ENCODE measurements at regions not wholly inside any gene's neighbourhood (a gene's known extent, or its start where the extent isn't known, plus 50 kb on each side); places are given as distances from the start of the nearest gene placed in this dataset.

DNA sequence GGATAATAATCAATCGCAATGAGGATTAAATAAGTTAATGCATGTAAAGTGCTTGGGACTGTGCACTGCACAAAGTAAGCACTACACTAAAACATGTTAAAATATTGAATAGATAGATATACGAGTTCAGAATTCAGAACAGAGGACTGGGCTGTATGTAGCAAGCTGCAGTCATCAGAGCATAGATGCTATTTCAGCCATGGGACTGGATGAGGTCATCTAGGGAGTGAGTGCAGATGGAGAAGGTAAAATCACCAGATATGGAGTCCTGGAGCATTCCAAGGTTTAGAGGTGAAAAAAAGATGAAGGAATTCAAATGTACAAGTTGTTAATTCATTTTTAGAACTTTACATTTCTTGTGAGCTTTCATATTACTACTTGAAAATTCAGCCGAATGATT, 347.5 kb upstream of the DDI1 start:
- H3K27me3 ChIP-seq (ENCODE audit: insufficient read depth, low read length): no peaks in the 10 kb centered on the region
- H3K79me2 ChIP-seq (ENCODE audit: control insufficient read depth, insufficient read depth, low read length, unreplicated experiment): no peaks in the 10 kb centered on the region
- no peak overlapping the region for H3K4me3 ChIP-seq (ENCODE audit: low read depth, low read length)
- H3K36me3 ChIP-seq (ENCODE audit: insufficient read depth, low read length): no peaks in the 10 kb centered on the region
- no peak overlapping the region for H3K27ac ChIP-seq (ENCODE audit: low read depth, low read length)
- H2AFZ ChIP-seq (ENCODE audit: low read length, unreplicated experiment): no peak overlapping the region
- no peaks in the 10 kb centered on the region for H3K4me1 ChIP-seq (ENCODE audit: control insufficient read depth, insufficient read depth, low read length, unreplicated experiment)

DNA sequence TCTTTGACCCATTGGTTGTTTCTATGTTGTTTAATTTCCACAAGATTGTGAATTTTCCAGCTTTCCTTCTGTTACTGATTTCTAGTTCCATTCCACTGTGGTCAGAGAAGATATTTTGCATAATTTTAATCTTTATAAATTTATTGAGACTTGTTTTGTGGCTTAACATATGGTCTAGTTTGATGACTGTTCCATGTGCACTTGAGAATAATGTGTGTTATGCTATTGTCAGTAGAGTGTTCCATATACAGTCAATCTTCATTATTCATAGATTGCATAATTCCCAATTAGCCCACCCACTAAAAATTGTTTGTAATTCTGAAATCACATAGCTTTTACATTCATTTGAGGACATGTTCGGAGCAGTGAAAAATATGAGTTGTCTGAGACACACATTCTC, 346.1 kb upstream of the DDI1 start:
- Histone ChIP-seq H3K79me2 (ENCODE audit: control insufficient read depth, insufficient read depth, low read length, unreplicated experiment) (no peaks in the 10 kb centered on the region), H3K27me3 (ENCODE audit: insufficient read depth, low read length) (no peaks in the 10 kb centered on the region), H2AFZ (ENCODE audit: low read length, unreplicated experiment) (no peak overlapping the region), H3K36me3 (ENCODE audit: insufficient read depth, low read length) (no peaks in the 10 kb centered on the region), H3K4me3 (ENCODE audit: low read depth, low read length) (no peak overlapping the region), H3K4me1 (ENCODE audit: control insufficient read depth, insufficient read depth, low read length, unreplicated experiment) (no peaks in the 10 kb centered on the region), H3K27ac (ENCODE audit: low read depth, low read length) (no peak overlapping the region)

DNA sequence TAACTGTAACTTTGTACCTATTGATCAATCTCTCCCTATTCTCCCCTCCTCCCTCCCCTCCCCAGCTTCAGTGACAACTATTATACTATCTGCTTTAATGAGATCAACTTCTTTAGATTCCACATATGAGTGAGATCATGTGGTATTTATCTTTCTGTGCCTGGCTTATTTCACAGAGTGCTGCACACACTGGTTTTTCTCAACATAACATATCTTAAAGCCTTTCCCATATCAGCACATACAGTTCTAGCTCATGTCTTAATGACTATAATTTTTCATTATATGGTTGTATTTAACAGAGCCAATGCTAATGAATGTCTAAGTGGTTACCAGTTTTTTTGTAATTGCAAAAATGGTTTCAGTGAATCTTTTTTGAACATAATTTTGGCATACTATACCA, 340.3 kb upstream of the DDI1 start:
- Histone ChIP-seq H3K4me1 (ENCODE audit: control insufficient read depth, insufficient read depth, low read length, unreplicated experiment) (peaks cover 12% of the 10 kb centered on the region), H2AFZ (ENCODE audit: low read length, unreplicated experiment) (no peak overlapping the region), H3K36me3 (ENCODE audit: insufficient read depth, low read length) (no peaks in the 10 kb centered on the region), H3K27ac (ENCODE audit: low read depth, low read length) (no peak overlapping the region), H3K4me3 (ENCODE audit: low read depth, low read length) (no peak overlapping the region), H3K27me3 (ENCODE audit: insufficient read depth, low read length) (no peaks in the 10 kb centered on the region), H3K79me2 (ENCODE audit: control insufficient read depth, insufficient read depth, low read length, unreplicated experiment) (no peaks in the 10 kb centered on the region)

GRCh38 chr11:103699216-103699615, 337.2 kb upstream of the DDI1 start:
- H3K27ac ChIP-seq (ENCODE audit: low read depth, low read length): no peak overlapping the region
- H3K27me3 ChIP-seq (ENCODE audit: insufficient read depth, low read length): no peaks in the 10 kb centered on the region
- H3K36me3 ChIP-seq (ENCODE audit: insufficient read depth, low read length): no peaks in the 10 kb centered on the region
- H2AFZ ChIP-seq (ENCODE audit: low read length, unreplicated experiment): no peak overlapping the region
- no peak overlapping the region for H3K4me3 ChIP-seq (ENCODE audit: low read depth, low read length)
- no peaks in the 10 kb centered on the region for H3K79me2 ChIP-seq (ENCODE audit: control insufficient read depth, insufficient read depth, low read length, unreplicated experiment)
- peaks cover 15% of the 10 kb centered on the region for H3K4me1 ChIP-seq (ENCODE audit: control insufficient read depth, insufficient read depth, low read length, unreplicated experiment)

DNA sequence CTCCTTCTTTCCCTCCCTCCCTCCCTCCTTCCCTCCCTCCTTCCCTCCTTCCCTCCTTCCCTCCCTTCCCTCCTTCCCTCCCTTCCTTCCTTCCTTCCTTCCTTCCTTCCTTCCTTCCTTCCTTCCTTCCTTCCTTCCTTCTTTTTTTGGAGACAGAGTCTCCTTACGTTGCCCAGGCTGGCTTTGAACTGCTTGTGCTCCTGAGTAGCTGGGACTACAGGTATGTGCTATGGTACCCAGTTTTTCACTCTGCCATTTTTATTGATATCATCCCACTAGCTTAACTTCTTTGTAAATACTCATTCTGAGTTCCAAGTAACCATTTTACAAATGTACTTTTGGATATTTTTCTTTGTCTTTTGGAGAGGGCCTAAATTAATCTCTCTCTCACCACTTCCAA, 336.8 kb upstream of the DDI1 start:
- Histone ChIP-seq H3K4me3 (ENCODE audit: low read depth, low read length) (no peak overlapping the region), H3K27me3 (ENCODE audit: insufficient read depth, low read length) (no peaks in the 10 kb centered on the region), H3K79me2 (ENCODE audit: control insufficient read depth, insufficient read depth, low read length, unreplicated experiment) (no peaks in the 10 kb centered on the region), H3K27ac (ENCODE audit: low read depth, low read length) (no peak overlapping the region), H3K36me3 (ENCODE audit: insufficient read depth, low read length) (no peaks in the 10 kb centered on the region), H2AFZ (ENCODE audit: low read length, unreplicated experiment) (no peak overlapping the region), H3K4me1 (ENCODE audit: control insufficient read depth, insufficient read depth, low read length, unreplicated experiment) (peaks cover 15% of the 10 kb centered on the region)

GRCh38 chr11:103700622-103701021, 335.8 kb upstream of the DDI1 start:
- Histone ChIP-seq H3K36me3 (ENCODE audit: insufficient read depth, low read length) (no peaks in the 10 kb centered on the region), H3K79me2 (ENCODE audit: control insufficient read depth, insufficient read depth, low read length, unreplicated experiment) (no peaks in the 10 kb centered on the region), H3K4me3 (ENCODE audit: low read depth, low read length) (no peak overlapping the region), H3K27me3 (ENCODE audit: insufficient read depth, low read length) (no peaks in the 10 kb centered on the region), H2AFZ (ENCODE audit: low read length, unreplicated experiment) (no peak overlapping the region), H3K4me1 (ENCODE audit: control insufficient read depth, insufficient read depth, low read length, unreplicated experiment) (peaks cover 15% of the 10 kb centered on the region), H3K27ac (ENCODE audit: low read depth, low read length) (0 out of 2 replicates have a peak overlapping the region, but pooled peaks have one; percentile 9)

DNA sequence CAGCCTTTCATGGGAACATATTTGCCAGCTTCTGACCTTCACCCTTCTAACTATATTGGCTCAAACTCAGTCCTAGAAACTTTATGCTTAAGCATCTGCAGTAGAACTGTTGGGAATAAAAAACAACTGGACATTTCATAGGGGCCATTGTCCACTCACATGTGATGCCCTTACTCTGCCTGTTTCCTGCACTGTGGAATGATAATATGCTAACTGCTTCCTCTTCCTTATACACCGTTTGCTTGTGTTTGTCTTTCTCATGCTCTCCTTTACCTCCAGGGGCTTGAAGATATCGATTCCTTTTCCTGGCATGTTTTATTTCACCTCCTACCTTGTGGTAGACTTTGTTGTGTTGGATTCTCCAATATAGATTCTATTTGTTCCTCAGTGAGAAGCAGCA, 333.0 kb upstream of the DDI1 start:
- Histone ChIP-seq H3K4me3 (ENCODE audit: low read depth, low read length) (no peak overlapping the region), H3K4me1 (ENCODE audit: control insufficient read depth, insufficient read depth, low read length, unreplicated experiment) (peaks cover 15% of the 10 kb centered on the region), H3K27me3 (ENCODE audit: insufficient read depth, low read length) (no peaks in the 10 kb centered on the region), H3K79me2 (ENCODE audit: control insufficient read depth, insufficient read depth, low read length, unreplicated experiment) (no peaks in the 10 kb centered on the region), H2AFZ (ENCODE audit: low read length, unreplicated experiment) (no peak overlapping the region), H3K36me3 (ENCODE audit: insufficient read depth, low read length) (no peaks in the 10 kb centered on the region), H3K27ac (ENCODE audit: low read depth, low read length) (no peak overlapping the region)

- Histone ChIP-seq H3K79me2 (ENCODE audit: control insufficient read depth, insufficient read depth, low read length, unreplicated experiment) (no peaks in the 10 kb centered on the region), H3K36me3 (ENCODE audit: insufficient read depth, low read length) (no peaks in the 10 kb centered on the region), H3K4me1 (ENCODE audit: control insufficient read depth, insufficient read depth, low read length, unreplicated experiment) (peaks cover 15% of the 10 kb centered on the region), H3K27ac (ENCODE audit: low read depth, low read length) (no peak overlapping the region), H3K27me3 (ENCODE audit: insufficient read depth, low read length) (no peaks in the 10 kb centered on the region), H2AFZ (ENCODE audit: low read length, unreplicated experiment) (no peak overlapping the region), H3K4me3 (ENCODE audit: low read depth, low read length) (no peak overlapping the region)
Observed at GRCh38 chr11:103703954-103704353, 332.5 kb upstream of the DDI1 start.

DNA sequence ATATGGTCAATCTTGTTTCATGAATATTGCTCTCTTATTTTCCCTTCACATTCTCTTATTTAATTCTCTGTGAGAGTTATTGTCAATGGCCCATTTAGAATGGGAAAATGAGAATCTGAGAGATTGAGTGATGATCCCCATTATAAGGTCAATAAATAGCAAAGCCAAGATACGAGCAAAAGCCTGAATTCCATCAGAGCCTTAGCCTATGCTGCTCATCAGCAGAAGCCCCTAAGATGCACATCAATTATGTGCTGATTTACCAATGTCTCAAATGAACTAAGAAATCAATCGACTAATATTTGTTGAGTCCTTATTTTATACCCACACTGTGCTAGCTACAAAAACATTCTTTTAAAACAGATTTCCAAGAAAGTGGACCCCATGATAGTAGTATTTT, 330.8 kb upstream of the DDI1 start:
- no peak overlapping the region for H2AFZ ChIP-seq (ENCODE audit: low read length, unreplicated experiment)
- peaks cover 8% of the 10 kb centered on the region for H3K4me1 ChIP-seq (ENCODE audit: control insufficient read depth, insufficient read depth, low read length, unreplicated experiment)
- no peak overlapping the region for H3K27ac ChIP-seq (ENCODE audit: low read depth, low read length)
- H3K36me3 ChIP-seq (ENCODE audit: insufficient read depth, low read length): no peaks in the 10 kb centered on the region
- H3K4me3 ChIP-seq (ENCODE audit: low read depth, low read length): no peak overlapping the region
- no peaks in the 10 kb centered on the region for H3K27me3 ChIP-seq (ENCODE audit: insufficient read depth, low read length)
- H3K79me2 ChIP-seq (ENCODE audit: control insufficient read depth, insufficient read depth, low read length, unreplicated experiment): no peaks in the 10 kb centered on the region

- Histone ChIP-seq H3K36me3 (ENCODE audit: insufficient read depth, low read length) (no peaks in the 10 kb centered on the region), H2AFZ (ENCODE audit: low read length, unreplicated experiment) (no peak overlapping the region), H3K4me3 (ENCODE audit: low read depth, low read length) (no peak overlapping the region), H3K4me1 (ENCODE audit: control insufficient read depth, insufficient read depth, low read length, unreplicated experiment) (peaks cover 5% of the 10 kb centered on the region), H3K27ac (ENCODE audit: low read depth, low read length) (no peak overlapping the region), H3K79me2 (ENCODE audit: control insufficient read depth, insufficient read depth, low read length, unreplicated experiment) (no peaks in the 10 kb centered on the region), H3K27me3 (ENCODE audit: insufficient read depth, low read length) (no peaks in the 10 kb centered on the region)
Observed at GRCh38 chr11:103709371-103709770, 327.1 kb upstream of the DDI1 start.

- Histone ChIP-seq H3K27me3 (ENCODE audit: insufficient read depth, low read length) (no peaks in the 10 kb centered on the region), H2AFZ (ENCODE audit: low read length, unreplicated experiment) (no peak overlapping the region), H3K36me3 (ENCODE audit: insufficient read depth, low read length) (no peaks in the 10 kb centered on the region), H3K4me1 (ENCODE audit: control insufficient read depth, insufficient read depth, low read length, unreplicated experiment) (peaks cover 9% of the 10 kb centered on the region), H3K27ac (ENCODE audit: low read depth, low read length) (peak overlapping the region; percentile 14; the same call in 1 of the 2 replicates), H3K4me3 (ENCODE audit: low read depth, low read length) (no peak overlapping the region), H3K79me2 (ENCODE audit: control insufficient read depth, insufficient read depth, low read length, unreplicated experiment) (no peaks in the 10 kb centered on the region)
Observed at GRCh38 chr11:103714246-103714645, 322.2 kb upstream of the DDI1 start.

All from ACC112 (cell line).